HG03520 (cell line): ENCODE measurements at regions not wholly inside any gene's neighbourhood (a gene's known extent, or its start where the extent isn't known, plus 50 kb on each side); places are given as distances from the start of the nearest gene placed in this dataset.

Source experiments
- ATAC-seq: cut with Tn5 transposase; IDR thresholded peaks from one replicate; pipeline ENCODE4 v1.9.1; 2021; ENCODE audit warnings: mild to moderate bottlenecking, moderate library complexity; ENCODE audit not compliant: unreplicated experiment

DNA sequence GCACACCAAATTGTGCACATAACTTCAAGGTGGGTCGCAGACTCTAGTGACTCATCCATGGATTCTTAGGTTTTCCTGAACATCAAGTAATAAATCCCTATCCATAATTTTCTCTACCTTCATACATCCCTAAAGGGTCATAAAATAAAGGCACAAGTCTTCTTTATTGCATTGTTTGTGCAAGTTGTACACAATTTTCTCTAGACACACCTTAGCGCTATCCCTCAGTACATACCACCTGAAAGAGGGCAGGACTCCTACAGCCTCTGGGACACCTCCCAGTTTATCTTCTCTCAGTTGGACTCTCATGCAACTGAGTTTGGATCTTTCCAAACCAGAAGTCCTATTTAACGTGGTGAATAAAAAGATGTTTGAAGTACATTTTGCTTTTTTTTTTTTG lies 168.5 kb upstream of the BMP4 start:
- no peak for ATAC-seq

DNA sequence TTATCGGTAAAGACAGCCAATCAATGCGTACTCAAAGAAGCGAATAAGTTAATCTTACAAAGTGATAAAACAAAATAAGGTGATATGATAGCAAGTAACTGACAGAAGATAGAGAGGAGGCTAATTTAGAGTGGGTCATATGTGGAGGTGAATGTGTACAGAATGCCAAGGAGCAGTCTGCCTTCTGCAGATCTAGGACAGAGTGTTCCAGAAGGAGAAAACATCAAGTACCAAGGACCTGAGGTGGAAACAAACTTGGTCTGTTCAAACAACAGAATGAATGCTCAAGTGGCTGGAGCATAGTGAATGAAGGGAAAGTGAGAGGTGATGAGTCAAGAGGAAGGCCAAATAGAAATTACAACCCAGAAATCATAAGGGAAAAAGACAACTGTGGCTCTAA lies 170.3 kb upstream of the BMP4 start:
- ATAC-seq = no peak

DNA sequence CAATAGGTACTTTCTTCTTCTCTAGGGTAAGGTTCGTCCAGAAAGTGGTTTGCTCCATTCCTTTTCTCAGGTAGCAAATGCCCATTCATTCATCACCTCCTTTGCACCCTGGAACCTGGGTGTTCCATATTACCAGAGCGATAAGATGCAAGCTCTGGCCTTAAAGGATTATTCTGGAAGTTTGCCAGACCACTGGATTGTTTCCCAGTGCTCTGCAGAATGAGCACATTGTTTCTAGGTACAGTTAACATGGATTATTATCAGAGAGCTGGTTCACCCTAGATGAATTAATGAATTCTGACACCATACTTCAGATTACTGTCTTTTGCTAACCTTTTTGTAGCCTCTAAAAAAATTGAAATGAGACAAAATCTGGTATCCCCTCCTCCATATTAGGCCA lies 170.9 kb upstream of the BMP4 start:
- no peak for ATAC-seq

GRCh38 chr14:54129850-54130640 lies 173.4 kb upstream of the BMP4 start:
- no peak for ATAC-seq

GRCh38 chr14:54132496-54132895 lies 175.9 kb upstream of the BMP4 start:
- no peak for ATAC-seq

- no peak for ATAC-seq
Observed at GRCh38 chr14:54133896-54134295, 177.3 kb upstream of the BMP4 start.

GRCh38 chr14:54135804-54136280 lies 179.2 kb upstream of the BMP4 start:
- ATAC-seq = no peak

DNA sequence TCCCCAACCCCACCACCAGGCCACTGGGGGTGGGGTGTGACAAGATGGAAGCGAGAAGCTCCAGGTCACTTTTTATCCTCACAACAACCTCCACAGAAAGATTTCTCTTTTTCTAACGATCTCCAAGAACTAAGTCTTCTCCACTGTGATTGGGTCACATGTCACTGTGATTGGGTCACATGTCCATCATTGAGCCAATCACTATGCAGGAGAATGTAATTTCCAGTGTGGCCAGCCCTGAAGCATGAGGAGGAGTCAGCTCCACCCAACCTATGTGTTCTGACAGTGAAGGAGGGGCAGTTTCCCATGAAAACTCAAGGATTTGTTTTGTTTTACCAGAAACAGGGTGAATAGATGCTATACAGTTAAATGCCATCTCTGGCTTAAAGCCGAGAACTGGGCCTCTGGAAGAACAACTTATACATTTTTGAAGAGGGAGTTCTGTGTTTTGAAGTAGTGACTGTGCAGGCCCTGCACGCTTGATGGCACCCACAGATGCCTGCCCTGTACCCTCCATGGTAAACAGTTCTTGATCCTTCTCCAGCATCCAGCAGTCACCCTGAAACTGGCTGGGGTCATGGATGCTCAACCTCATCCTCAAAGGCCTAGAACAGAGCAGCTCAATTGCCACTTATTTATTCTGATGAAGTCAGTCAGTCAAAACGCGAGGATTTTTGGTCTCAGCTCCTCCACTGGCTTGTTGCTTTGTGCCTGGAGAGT lies 180.4 kb upstream of the BMP4 start:
- no peak for ATAC-seq

DNA sequence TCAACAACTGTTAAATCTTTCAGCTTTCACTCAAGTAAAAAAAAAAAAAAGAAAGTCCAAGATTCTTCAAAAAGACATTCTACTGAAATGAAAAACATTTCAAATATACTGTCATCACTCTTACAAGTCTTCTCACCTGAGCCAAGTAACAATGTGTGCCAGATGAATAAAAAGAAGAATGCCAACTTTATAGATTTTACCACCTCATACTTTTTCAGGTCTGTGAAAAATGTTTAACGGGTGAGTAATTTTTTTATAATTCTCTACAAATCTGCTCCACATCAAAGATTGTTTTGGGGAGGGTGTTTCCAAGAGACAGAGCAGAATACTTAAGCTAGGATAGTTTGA lies 181.0 kb upstream of the BMP4 start:
- ATAC-seq = no peak

- no peak for ATAC-seq
Observed at GRCh38 chr14:54138024-54138353, 181.4 kb upstream of the BMP4 start.

GRCh38 chr14:54138354-54139038 lies 181.9 kb upstream of the BMP4 start:
- ATAC-seq = no peak

GRCh38 chr14:54140551-54140950 lies 183.9 kb upstream of the BMP4 start:
- no peak for ATAC-seq

DNA sequence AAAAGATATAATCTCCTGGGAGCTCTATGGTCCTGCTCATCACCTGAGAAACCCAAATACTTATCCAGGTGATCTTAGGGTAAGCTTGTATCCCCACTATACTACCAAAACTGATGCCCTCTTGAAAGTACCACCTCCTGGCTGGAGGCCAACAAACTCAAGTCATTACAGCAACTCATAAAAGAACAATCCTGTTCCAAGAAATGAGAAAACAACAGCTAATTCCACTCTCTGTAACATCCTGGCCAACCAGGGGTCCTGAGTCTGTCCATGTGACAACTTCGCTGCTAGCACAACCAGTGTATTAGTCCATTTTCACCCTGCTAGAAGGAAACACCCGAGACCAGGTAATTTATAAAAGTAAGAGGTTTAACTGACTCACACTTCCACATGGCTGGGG lies 190.0 kb upstream of the BMP4 start:
- ATAC-seq = no peak

DNA sequence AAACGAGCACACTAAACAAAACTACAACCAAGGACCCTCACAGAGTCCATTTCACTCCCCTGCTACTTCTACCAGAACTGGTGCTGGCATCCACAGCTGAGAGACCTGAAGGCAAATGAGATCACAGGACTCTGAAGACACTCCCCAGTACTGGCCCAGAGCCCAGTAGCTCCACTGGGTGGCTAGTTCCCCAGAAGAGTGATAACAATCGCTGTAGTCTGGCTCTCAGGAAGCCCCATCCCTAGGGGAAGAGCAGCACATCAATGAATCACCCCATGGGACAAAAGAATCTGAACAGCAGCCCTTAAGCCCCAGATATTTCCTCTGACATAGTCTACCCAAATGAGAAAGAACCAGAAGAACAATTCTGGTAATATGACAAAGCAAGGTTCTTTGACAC lies 190.7 kb upstream of the BMP4 start:
- ATAC-seq = no peak

- ATAC-seq = no peak
Observed at GRCh38 chr14:54147758-54148157, 191.1 kb upstream of the BMP4 start.

DNA sequence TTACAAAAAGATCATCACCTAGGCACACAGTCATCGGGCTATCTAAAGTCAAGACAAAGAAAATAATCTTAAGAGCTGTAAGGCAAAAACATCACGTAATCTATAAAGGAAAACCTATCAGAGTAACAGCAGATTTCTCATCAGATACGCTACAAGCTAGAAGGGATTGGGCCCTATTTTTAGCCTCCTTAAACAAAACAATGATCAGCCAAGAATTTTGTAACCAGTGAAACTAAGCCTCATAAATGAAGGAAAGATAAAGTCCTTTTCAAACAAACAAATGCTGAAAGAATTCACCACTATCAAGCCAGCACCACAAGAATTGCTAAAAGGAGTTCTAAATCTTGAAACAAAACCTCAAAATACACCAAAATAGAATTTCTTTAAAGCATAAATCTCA lies 191.6 kb upstream of the BMP4 start:
- ATAC-seq = no peak

- ATAC-seq = no peak
Observed at GRCh38 chr14:54152351-54152750, 195.7 kb upstream of the BMP4 start.

DNA sequence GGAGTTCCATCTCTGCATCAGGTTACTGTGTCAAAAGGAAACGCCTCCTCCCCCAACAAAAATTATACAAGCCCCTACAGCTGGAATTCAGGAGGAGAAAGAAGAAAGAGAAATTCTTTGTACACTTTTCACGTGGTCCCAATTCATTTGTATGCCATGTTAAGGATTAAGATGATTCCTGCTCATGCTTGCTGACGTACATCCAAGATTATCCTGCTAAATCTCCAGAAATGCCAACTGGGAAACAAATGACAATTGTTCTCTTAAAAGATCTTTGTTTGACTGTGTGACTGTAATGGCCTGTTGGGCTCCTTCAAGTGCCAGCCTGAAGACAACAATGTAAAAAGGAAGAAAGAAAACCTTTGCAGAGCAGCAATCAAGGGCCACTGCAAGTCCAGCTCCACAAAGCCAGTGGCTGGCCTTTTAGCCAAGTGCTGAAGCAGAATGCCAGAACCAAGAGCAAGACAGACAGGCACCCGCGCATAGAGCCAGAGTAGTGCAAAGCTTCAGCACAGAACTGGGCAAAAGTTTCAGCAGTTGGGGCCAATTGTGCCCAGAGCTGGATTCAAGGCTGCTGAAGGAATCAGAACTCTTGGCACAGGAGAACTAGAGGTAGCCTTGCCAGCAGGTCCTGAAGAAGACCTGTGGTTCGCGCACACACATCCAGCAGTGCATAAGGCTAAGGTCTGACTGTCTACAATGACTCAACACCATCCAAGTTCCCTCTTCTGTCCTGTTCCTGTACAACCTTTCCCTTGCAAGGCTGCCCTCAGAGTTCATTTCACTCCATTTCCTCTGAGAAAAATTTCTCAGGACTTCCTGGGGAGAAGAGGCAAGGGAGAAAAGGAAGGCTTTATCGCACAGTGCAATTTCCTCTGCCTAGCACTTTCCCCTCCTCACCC lies 209.7 kb upstream of the BMP4 start:
- no peak for ATAC-seq

- no peak for ATAC-seq
Observed at GRCh38 chr14:54168489-54168888, 211.9 kb upstream of the BMP4 start.

GRCh38 chr14:54169254-54169924 lies 212.8 kb upstream of the BMP4 start:
- no peak for ATAC-seq
